CD4-positive, alpha-beta T cell treated with Interleukin-1 beta for 1 hour (primary cell): ENCODE measurements at regions not wholly inside any gene's neighbourhood (a gene's known extent, or its start where the extent isn't known, plus 50 kb on each side); places are given as distances from the start of the nearest gene placed in this dataset.
"Not testable (repeated sequence)": the region's sequence is repeated elsewhere in the genome, so short reads cannot be mapped to it uniquely, and the experiment has no call there.

Source experiments
- DNase-seq, 2 donors: peaks; one replicate each; pipeline ENCODE4 v3.0.0-alpha.2; 2020 to 2022

DNA sequence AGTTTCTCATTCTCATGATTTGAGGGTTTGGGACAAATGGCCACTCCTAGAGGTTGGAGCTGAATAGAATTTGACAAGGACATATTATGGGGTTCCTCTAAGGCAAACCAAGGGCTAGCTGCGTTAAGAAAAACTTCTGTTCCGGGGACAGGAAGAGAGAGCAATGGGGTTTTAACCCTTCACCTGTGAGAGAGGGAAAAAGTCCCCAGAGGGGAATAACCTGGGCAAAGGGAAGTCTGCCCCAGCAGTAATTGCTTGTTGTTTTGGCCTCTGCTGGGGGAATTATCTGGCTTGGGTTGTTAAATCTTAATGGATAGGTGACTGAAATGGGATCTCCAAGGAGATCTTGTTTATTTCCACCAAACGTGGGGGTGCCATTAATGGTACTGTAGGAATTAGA, 110.1 kb upstream of the MOCS2 start:
- no peak for DNase-seq

DNA sequence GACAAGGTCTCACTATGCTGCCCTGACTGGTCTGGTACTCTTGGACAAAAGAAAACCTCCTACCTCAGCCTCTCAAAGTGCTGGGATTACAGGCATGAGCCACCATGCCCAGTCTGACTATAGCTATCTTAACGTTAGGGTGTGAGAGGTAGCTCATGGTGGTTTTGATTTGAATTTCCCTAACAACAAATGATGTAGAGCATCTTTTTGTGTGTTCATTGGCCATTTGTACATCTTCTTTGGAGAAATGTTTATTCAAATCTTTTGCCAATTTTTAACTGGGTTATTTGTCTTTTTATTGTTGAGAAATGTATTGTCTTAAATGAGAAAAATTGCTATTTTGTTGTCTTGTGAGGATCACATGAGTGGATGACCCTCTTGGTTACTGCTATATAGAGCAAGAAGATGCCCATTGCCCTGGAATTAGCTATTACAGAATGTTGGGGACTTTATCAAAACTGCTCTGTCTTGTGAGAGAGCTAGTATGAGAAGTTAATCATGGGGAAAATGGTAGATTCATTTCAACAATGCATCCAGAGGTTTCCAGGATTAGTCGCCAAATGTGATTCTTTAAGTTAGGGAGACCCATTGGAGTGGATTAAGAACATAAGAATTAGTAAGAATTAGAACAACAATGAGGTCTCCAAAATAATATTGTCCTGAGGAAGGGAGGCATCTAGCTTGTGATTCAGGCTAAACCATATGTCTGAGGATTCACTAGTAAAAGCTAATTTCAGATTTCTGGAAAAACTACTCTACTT, 124.3 kb upstream of the MOCS2 start:
- DNase-seq = no peak

DNA sequence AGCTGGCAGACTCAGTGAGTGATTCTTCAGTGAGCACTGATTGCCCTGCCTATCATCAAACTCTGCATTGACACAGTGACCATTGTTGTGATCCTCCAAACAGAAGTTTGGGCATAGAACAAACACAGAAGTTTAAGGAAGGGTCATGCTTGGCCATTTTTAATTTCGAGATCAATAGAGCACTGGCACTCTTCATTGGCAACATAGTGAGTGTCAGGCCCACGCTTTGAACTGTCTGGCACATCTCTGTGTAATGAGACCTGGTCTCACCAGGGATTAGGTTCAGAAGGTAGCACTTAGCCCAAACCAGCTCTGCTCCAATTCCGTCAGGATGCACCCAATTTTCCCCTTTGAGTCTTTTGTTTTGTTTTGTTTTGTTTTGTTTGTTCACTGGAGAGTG, 127.1 kb upstream of the MOCS2 start:
- no peak for DNase-seq

- no peak for DNase-seq
Measured at GRCh38 chr5:53237876-53238275, 128.3 kb upstream of the MOCS2 start.

GRCh38 chr5:53239301-53239990, 129.9 kb upstream of the MOCS2 start:
- no peak for DNase-seq

DNA sequence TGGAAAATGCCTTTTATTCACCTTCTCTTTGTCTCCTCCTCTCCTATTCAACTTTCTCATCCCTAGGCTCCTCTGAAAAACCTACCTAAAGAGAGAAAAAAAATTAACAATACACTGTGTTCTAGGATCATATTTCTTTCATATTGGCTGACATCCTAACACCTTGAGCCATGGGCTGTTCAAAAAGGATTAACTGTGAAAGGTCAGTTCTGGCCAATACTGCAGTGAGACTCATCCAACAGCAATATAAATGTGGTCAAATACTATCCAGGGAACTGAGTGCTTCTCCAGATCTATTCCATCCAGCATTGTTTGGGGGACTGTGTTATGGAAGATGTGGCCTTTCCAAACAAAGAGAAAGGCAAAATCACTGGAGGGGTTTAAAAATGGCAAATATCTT, 131.1 kb upstream of the MOCS2 start:
- no peak for DNase-seq

DNA sequence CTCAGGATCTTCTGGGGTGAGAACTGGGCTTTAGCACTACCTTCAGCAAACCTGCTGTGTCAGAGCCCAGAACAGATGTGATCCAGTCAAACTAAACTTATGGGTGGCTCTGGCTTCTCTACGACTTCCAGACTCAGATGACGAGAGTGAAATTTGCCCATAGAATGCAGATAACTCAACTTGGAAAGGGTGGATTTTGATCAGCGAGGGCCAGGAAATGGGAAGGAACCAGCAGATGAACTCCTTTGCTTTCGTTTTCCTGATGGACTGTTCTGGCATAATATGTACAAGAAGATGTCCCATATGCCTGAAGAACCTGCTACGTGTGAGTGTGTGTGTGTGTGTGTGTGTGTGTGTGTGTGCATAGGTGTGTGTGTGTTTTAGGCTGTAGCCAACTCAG, 132.0 kb upstream of the MOCS2 start:
- no peak for DNase-seq

DNA sequence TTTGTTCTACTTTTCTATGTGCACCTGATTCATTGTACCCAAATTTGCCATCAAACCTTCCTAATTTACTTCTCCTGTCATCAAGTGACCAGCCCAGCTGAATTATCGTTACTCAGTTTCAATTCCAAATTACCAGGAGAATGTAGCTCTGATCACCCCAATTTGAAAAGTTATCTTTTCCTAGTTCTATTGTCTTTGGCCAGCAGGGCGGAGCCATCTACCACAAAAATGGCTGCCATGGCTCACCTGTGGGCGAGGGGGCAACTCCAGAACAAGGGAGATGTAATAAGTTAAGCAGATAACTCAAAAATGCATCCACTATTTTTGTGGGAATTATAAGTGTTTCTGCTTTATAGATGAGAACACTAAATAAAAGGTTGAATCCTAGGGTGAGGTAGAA, 133.8 kb upstream of the MOCS2 start:
- no peak for DNase-seq

DNA sequence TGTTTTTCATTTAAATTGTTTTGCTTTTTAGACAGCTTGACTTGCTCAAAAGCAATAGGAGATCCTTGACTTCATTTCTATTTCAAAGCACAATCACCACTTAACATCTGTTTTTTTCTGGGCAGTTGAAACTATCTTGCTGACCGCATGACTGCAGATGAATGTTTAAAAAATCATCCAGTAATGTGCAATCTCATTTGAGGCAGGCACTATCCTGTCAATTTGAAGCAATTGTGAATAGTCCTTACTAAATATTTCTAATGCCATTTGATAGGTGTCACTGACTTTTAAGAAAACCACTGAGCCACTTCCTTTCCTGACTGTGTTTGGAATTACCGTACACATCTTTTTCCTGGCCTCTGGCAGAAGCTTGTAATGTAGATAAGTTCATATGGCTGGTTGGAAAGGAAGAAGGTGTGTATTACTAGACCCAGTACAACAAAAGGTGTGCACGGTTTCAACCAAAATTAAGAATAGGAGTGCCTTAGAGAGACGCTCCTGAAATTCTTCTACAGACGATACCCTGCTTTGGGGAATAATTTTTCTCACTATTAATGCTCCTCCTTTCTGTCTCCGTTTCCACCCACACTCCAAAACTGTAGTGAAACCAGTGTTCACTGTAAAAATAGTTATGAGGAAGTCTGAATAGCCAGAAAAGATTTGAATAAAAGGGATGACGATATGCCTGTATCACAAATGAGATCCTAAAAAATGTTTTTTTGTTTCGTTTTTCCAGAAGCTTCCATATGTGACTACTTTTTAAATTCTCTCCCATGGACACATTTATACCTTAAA, 136.7 kb upstream of the MOCS2 start:
- no peak for DNase-seq

- DNase-seq = no peak
Measured at GRCh38 chr5:53249529-53250200, 140.1 kb upstream of the MOCS2 start.

DNA sequence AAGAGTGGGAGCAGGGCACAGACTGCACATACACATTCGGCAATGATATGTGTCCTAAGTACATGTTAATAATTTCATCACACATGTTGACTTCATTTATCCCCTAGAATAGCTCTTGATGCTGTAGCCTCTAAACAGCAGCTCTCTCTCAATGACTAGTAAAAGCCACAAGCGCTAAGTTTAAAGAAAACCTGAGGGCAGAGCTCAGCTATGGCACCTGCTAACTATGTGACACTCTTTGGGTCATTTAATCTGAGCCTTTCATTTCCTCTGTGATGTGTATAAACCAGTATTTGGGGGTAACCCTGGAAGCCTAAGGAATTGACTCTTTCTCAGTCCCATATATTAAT, 140.6 kb upstream of the MOCS2 start:
- DNase-seq = no peak

GRCh38 chr5:53253421-53253871, 143.9 kb upstream of the MOCS2 start:
- no peak for DNase-seq

- DNase-seq = no peak
Measured at GRCh38 chr5:53256746-53257145, 147.2 kb upstream of the MOCS2 start.

GRCh38 chr5:53257806-53258373, 148.3 kb upstream of the MOCS2 start:
- DNase-seq = no peak

DNA sequence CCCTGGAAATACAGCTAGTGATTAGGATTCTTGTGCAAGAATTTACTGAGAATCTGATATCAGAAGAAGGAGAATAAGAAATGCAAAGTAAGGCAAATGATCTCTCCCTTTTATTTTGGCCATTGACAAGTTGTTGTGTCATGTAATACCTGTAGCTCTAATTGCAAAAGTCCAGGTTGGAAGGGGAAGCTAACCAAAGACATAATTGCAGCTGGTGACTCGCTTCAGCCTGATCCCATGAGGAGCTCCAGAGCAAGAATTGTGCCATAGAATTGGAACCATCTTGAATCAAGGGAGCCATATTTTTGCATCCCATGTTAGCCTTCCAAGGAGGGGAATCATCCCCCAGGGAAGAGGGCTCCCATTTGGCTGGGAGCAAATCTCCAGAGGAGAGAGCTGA, 149.6 kb upstream of the MOCS2 start:
- DNase-seq = no peak

DNA sequence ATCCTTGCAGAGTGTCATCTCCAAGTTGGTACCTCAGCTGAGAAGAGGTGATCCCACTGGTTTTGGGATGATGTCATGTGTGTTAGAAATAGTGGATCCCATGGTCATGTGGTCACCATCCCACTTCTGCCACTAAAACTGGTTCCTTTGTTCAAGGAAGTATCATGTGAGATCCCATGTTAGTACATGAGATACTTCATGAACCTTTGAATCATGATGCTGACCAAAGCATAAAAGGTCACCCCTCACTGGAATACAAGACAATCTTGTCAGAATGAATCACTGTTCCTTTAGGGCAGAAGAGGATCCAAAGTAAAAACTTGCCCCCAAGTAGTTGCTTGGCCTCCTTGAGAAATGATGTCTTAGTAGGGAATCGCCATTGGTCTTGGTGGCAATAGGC, 150.9 kb upstream of the MOCS2 start:
- DNase-seq = no peak

- no peak for DNase-seq
Measured at GRCh38 chr5:53261245-53261644, 151.7 kb upstream of the MOCS2 start.

DNA sequence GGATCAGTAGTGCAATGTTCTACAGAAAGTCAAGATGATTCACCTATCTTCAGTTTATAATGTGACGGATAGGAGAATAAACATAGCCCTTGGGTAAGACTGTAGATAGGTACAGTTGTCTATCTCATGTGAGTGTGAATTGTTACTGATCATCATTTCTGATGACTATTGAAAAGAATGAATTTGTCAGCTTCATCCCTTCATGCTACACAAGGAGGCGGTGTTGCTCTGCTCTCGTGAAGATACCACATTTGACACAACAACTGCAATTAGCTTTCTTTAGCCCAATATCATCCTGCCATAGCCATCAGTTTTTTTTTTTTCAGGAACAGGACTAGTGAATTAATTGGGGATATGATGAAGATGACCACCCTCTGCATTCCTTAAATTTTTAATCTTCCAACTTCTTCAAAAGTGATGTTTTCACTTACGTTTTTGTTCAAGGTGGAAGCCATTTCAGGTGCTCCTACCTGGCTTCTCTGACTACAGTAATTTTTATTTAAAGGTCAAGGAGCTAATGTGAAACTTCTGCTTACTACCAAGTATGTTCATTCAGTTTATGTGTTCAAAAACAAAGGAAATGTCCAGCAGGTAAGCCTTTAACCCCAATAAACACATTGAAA, 152.9 kb upstream of the MOCS2 start:
- DNase-seq = no peak

DNA sequence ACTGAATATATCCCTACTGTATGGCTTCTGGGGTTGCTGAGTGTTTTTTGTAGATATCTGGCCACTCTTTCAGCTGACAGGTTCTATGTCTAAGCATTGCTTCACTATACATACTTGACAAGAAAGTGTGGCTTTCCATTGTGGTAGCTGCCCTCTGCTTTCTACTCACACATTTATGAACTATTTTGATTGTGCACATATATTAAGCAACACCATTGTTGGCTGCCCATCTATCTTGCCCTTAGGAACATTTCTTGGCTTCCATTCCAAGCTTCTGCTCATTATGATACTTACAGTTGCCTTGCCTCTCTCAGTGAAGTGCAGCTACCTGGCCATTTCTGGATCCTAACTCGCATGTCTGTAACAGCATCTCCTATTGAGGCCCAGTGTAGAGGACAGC, 153.6 kb upstream of the MOCS2 start:
- no peak for DNase-seq

DNA sequence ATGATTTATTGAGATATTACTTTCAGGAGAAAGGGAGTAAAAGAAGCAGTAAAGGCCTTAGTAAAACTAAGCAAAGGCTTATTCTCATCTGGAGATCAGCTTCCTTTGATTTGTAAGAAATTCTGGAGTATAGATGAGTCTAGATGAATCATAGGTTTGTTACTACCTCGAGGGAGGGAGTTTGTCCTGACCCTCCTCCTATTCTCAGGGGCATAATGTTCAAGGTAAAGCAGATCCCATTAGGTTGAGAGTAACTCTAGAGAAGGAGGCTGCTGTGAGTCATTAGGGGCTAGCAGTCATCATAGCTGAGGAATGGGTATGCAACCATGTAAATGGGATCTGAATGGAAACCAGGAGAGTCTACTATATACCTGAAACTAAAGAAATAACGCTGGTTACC, 155.5 kb upstream of the MOCS2 start:
- DNase-seq = no peak

DNA sequence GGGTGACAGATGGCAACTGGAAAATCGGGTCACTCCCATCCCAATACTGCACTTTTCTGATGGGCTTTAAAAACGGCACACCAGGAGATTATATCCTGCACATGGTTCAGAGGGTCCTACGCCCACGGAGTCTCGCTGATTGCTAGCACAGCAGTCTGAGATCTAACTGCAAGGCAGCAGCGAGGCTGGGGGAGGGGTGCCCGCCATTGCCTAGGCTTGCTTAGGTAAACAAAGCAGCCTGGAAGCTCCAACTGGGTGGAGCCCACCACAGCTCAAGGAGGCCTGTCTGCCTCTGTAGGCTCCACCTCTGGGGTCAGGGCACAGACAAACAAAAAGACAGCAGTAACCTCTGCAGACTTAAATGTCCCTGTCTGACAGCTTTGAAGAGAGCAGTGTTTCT, 158.7 kb upstream of the MOCS2 start:
- not testable (repeated sequence) for DNase-seq

DNA sequence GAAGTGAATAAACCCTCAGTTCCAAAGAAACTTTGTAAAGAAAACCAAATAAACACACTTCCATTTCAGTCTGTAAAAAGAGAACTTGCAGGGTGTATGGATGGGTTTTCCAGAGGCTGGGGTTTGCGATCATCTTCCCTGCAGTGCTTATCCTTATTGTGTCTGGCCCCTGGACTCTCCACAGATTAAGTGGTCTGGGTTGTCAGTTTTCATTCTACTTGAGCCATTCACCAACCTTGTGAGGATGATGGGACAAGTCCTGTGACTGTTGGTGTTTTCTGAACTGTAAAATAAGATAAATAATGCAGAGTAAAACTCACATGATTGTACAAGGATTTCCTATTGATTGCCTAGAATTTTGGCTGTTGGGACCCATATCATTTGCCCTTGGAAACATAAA, 166.1 kb upstream of the MOCS2 start:
- DNase-seq = no peak

DNA sequence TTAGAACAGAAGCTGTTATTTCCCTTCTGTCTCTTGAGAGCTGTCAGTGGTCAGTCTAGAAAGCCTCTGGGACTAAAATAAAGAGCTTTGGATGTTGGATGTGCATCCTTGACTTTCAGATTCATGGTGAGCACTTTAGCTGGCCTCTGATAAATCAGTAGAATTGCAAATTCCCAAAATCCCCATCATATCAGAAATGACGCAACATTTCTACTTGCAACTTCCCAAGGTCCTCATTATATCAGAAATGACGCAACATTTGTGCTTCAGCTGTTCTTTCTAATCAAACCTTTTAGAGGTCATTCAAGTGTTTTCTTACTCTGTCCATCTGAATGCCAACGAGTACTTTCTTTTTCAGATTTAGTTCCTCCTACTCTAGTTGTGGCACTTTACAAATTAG, 167.3 kb upstream of the MOCS2 start:
- no peak for DNase-seq
